H1 (cell line): ENCODE measurements at regions not wholly inside any gene's neighbourhood (a gene's known extent, or its start where the extent isn't known, plus 50 kb on each side); places are given as distances from the start of the nearest gene placed in this dataset.

Source experiments
- CTCF ChIA-PET: fragments of 300-600 bp; sonication (Branson Sonifier 250); formaldehyde crosslinking; loops from one replicate; lab custom pipeline; 2021; ENCODE audit not compliant: partially characterized antibody; lab: Charles Lee
- POLR2A ChIA-PET: fragments of 300-600 bp; sonication (Branson Sonifier 250); formaldehyde crosslinking; loops from one replicate; lab custom pipeline; 2021; ENCODE audit warnings: inconsistent platforms; ENCODE audit not compliant: partially characterized antibody; lab: Charles Lee
- DNase-seq, 2 experiments: peaks; one replicate each; pipeline versions ENCODE4 v3.0.0 to v3.0.0-alpha.2; 2010 to 2022; ENCODE audit warnings: low spot score in 2 of 2, low read depth in 1 of 2, mixed read lengths in 1 of 2
- FAIRE-seq: peaks from 2 replicates; lab custom pipeline; 2011; peaks lifted over from hg19 to GRCh38; lab: Jason Lieb, UNC
- H2AFZ ChIP-seq: 2 replicates; pipeline ENCODE4 v1.8.1; 2012; ENCODE audit warnings: low read length, inconsistent platforms
- H2AK5ac ChIP-seq: 2 replicates; pipeline ENCODE4 v1.6.1; 2013; ENCODE audit warnings: low read depth, low read length
- H2BK120ac ChIP-seq: replicated peaks from 2 replicates; pipeline ENCODE3; 2013; ENCODE audit warnings: low read depth, low read length, inconsistent platforms
- H2BK12ac ChIP-seq: 2 replicates; pipeline ENCODE4 v1.6.1; 2013; ENCODE audit warnings: low read depth, low read length
- H2BK15ac ChIP-seq: 2 replicates; pipeline ENCODE4 v1.6.1; 2013; ENCODE audit warnings: low read length
- H2BK20ac ChIP-seq: 2 replicates; pipeline ENCODE4 v1.6.1; 2013; ENCODE audit warnings: low read length
- H2BK5ac ChIP-seq: 2 replicates; pipeline ENCODE4 v1.6.1; 2013; ENCODE audit warnings: low read depth, low read length
- H3K14ac ChIP-seq: 2 replicates; pipeline ENCODE4 v1.6.1; 2013; ENCODE audit warnings: inconsistent platforms; ENCODE audit not compliant: insufficient read length
- H3K18ac ChIP-seq: 2 replicates; pipeline ENCODE4 v1.6.1; 2013; ENCODE audit warnings: low read length; ENCODE audit errors: extremely low read depth
- H3K23ac ChIP-seq: 2 replicates; pipeline ENCODE4 v1.6.1; 2013; ENCODE audit warnings: inconsistent platforms; ENCODE audit not compliant: insufficient read length
- H3K23me2 ChIP-seq: 2 replicates; pipeline ENCODE4 v1.6.1; 2013; ENCODE audit warnings: low read depth, low read length
- H3K27ac ChIP-seq: 2 replicates; pipeline ENCODE4 v1.6.1; 2011; ENCODE audit warnings: low read depth, low read length, inconsistent platforms
- H3K27me3 ChIP-seq, 4 experiments: replicated peaks in 1 of 4; 1 replicate in 1 of 4; 2 replicates in 3 of 4; pipeline versions ENCODE4 v1.6.1 to v1.8.1; 2011 to 2013; ENCODE audit warnings: low read length in 3 of 4, mild to moderate bottlenecking in 3 of 4, inconsistent platforms in 2 of 4, mixed read lengths in 2 of 4, moderate library complexity in 1 of 4; ENCODE audit not compliant: control insufficient read depth in 3 of 4, insufficient read depth in 3 of 4; ENCODE audit errors: extremely low read depth in 1 of 4
- H3K36me3 ChIP-seq, 4 experiments: 2 replicates each; pipeline versions ENCODE4 v1.6.1 to v1.8.1; 2011 to 2013; ENCODE audit warnings: mild to moderate bottlenecking in 4 of 4, low read length in 3 of 4, moderate library complexity in 2 of 4, control low read depth in 1 of 4, inconsistent platforms in 1 of 4; ENCODE audit not compliant: insufficient read depth in 4 of 4, control insufficient read depth in 2 of 4
- H3K4ac ChIP-seq: replicated peaks from 2 replicates; pipeline ENCODE3; 2013; ENCODE audit warnings: low read length, low read depth, mixed read lengths, inconsistent platforms; ENCODE audit not compliant: insufficient read length
- H3K4me1 ChIP-seq, 4 experiments: replicated peaks in 1 of 4; 1 replicate in 1 of 4; 2 replicates in 3 of 4; pipeline versions ENCODE4 v1.6.1 to v1.8.1; 2011 to 2013; ENCODE audit warnings: low read length in 3 of 4, inconsistent platforms in 2 of 4, mixed read lengths in 1 of 4; ENCODE audit not compliant: insufficient read depth in 4 of 4, control insufficient read depth in 3 of 4
- H3K4me2 ChIP-seq, 2 experiments: 2 replicates each; pipeline versions ENCODE4 v1.6.1 to v1.8.1; 2011 to 2013; ENCODE audit warnings: low read depth in 2 of 2, low read length in 2 of 2, control low read depth in 1 of 2, inconsistent platforms in 1 of 2, mild to moderate bottlenecking in 1 of 2; ENCODE audit not compliant: insufficient read depth in 1 of 2
- H3K4me3 ChIP-seq, 4 experiments: fragments of 200-600, 300-600 bp in 1 of 4; sonication (generic), shearing (Covaris generic), sonication (Bioruptor Twin) in 1 of 4; 2 replicates each; pipeline versions ENCODE4 v1.5.1 to v1.8.1; 2011 to 2016; ENCODE audit warnings: low read length in 4 of 4, low read depth in 3 of 4, control low read depth in 2 of 4, inconsistent platforms in 2 of 4, mild to moderate bottlenecking in 2 of 4, mixed read lengths in 1 of 4, moderate library complexity in 1 of 4; ENCODE audit not compliant: insufficient read depth in 2 of 4; ENCODE audit errors: extremely low read depth in 1 of 4
- H3K56ac ChIP-seq: replicated peaks from 2 replicates; pipeline ENCODE3; 2013; ENCODE audit warnings: low read depth, mild to moderate bottlenecking, mixed read lengths, low read length, inconsistent platforms; ENCODE audit not compliant: insufficient read length
- H3K79me1 ChIP-seq: 2 replicates; pipeline ENCODE4 v1.6.1; 2013; ENCODE audit warnings: low read depth, low read length, control low read depth
- H3K79me2 ChIP-seq, 2 experiments: 2 replicates each; pipeline versions ENCODE4 v1.6.1 to v1.8.1; 2012 to 2013; ENCODE audit warnings: low read length in 2 of 2, mild to moderate bottlenecking in 2 of 2, inconsistent platforms in 1 of 2; ENCODE audit not compliant: insufficient read depth in 2 of 2, control insufficient read depth in 1 of 2
- H3K9ac ChIP-seq, 4 experiments: replicated peaks in 1 of 4; 1 replicate in 1 of 4; 2 replicates in 3 of 4; pipeline versions ENCODE4 v1.6.1 to v1.8.1; 2011 to 2013; ENCODE audit warnings: low read depth in 3 of 4, low read length in 3 of 4, control low read depth in 2 of 4, mild to moderate bottlenecking in 2 of 4, moderate library complexity in 2 of 4, inconsistent platforms in 1 of 4; ENCODE audit errors: extremely low read depth in 1 of 4
- H3K9me3 ChIP-seq, 2 experiments: 2 replicates each; pipeline versions ENCODE4 v1.6.1 to v1.8.1; 2012 to 2013; ENCODE audit warnings: mild to moderate bottlenecking in 2 of 2, moderate library complexity in 2 of 2, control low read depth in 1 of 2, inconsistent platforms in 1 of 2, low read depth in 1 of 2, low read length in 1 of 2, mixed read lengths in 1 of 2; ENCODE audit not compliant: insufficient read depth in 2 of 2
- H4K20me1 ChIP-seq, 2 experiments: replicated peaks in 1 of 2; 2 replicates each; pipeline versions ENCODE3 to v1.8.1; 2011 to 2013; ENCODE audit warnings: inconsistent platforms in 2 of 2, low read length in 2 of 2, mild to moderate bottlenecking in 1 of 2; ENCODE audit not compliant: insufficient read depth in 2 of 2, control insufficient read depth in 1 of 2
- H4K5ac ChIP-seq: 2 replicates; pipeline ENCODE4 v1.6.1; 2013; ENCODE audit warnings: low read length, low read depth, mixed read lengths, inconsistent platforms; ENCODE audit not compliant: insufficient read length
- H4K8ac ChIP-seq: 2 replicates; pipeline ENCODE4 v1.8.0; 2013; ENCODE audit warnings: mild to moderate bottlenecking, moderate library complexity, low read length, inconsistent platforms; ENCODE audit not compliant: insufficient read depth; ENCODE audit errors: extremely low read depth
- H4K91ac ChIP-seq: replicated peaks from 2 replicates; pipeline ENCODE3; 2013; ENCODE audit warnings: low read length, mixed read lengths, inconsistent platforms; ENCODE audit not compliant: insufficient read length
- ATF3 ChIP-seq: IDR thresholded peaks from 2 replicates; pipeline ENCODE4 v1.6.1; 2011; ENCODE audit warnings: low read depth, mild to moderate bottlenecking, low read length; ENCODE audit not compliant: insufficient read depth
- CREB1 ChIP-seq: IDR thresholded peaks from 2 replicates; pipeline ENCODE4 v1.6.1; 2012; ENCODE audit warnings: inconsistent platforms
- GABPA ChIP-seq: IDR thresholded peaks from 2 replicates; pipeline ENCODE4 v1.6.1; 2011; ENCODE audit warnings: mild to moderate bottlenecking, low read length, moderate library complexity, borderline replicate concordance; ENCODE audit not compliant: insufficient read depth
- HDAC2 ChIP-seq, 2 experiments: fragments of 300-600 bp in 1 of 2; sonication (generic) in 1 of 2; IDR thresholded peaks; 2 replicates each; pipeline ENCODE4 v1.6.1; 2011 to 2012; ENCODE audit warnings: low read depth in 2 of 2, low read length in 2 of 2, mild to moderate bottlenecking in 2 of 2, moderate library complexity in 2 of 2, borderline replicate concordance in 1 of 2, inconsistent platforms in 1 of 2
- RNF2 ChIP-seq: fragments of 200-900, 300-1000 bp; sonication (generic); IDR thresholded peaks from 2 replicates; pipeline ENCODE4 v1.7.1; 2016; ENCODE audit warnings: borderline replicate concordance, low read depth, mild to moderate bottlenecking, antibody characterized with exemption, low read length; ENCODE audit not compliant: poor library complexity, severe bottlenecking; ENCODE audit errors: missing control alignments
- YY1 ChIP-seq: IDR thresholded peaks from 2 replicates; pipeline ENCODE4 v1.6.1; 2011; ENCODE audit warnings: low read depth, mild to moderate bottlenecking, low read length
- WGBS, 2 experiments: shearing (Covaris generic) in 1 of 2; methylation state at CpG; one replicate each; pipeline versions ENCODE4 v1.1.6 to v1.1.7; 2013 to 2015; ENCODE audit warnings: low lambda C conversion rate in 2 of 2, mixed read lengths in 2 of 2, inconsistent platforms in 1 of 2, low coverage in 1 of 2, missing lambda C conversion rate in 1 of 2; ENCODE audit not compliant: insufficient replicate concordance in 2 of 2, insufficient coverage in 1 of 2, insufficient read length in 1 of 2; ENCODE audit errors: extremely low coverage in 1 of 2, missing lambda C conversion rate in 1 of 2; 5-methylcytosine and 5-hydroxymethylcytosine counted together

- Histone ChIP-seq H4K91ac (no peak overlapping the region), H2AFZ (no peak overlapping the region), H3K23me2 (no peaks in the 10 kb centered on the region), H3K4ac (no peak overlapping the region), H2BK120ac (no peak overlapping the region), H3K14ac (no peak overlapping the region), H3K56ac (no peak overlapping the region), H3K9me3 (no peaks in the 10 kb centered on the region; a peak in 1 of 4 replicates), H3K27me3 (no peaks in the 10 kb centered on the region), H2BK20ac (no peak overlapping the region), H3K4me2 (no peak overlapping the region), H3K4me1 (no peaks in the 10 kb centered on the region; a peak in 1 of 7 replicates), H3K27ac (no peak overlapping the region), H3K79me1 (no peaks in the 10 kb centered on the region), H2BK15ac (no peak overlapping the region), H4K20me1 (no peaks in the 10 kb centered on the region), H3K36me3 (no peaks in the 10 kb centered on the region), H3K4me3 (no peak overlapping the region), H4K5ac (no peak overlapping the region), H3K18ac (no peak overlapping the region), H2BK12ac (0 out of 2 replicates have a peak overlapping the region, but pooled peaks have one; percentile 39), H4K8ac (no peak overlapping the region), H3K79me2 (no peaks in the 10 kb centered on the region), H2AK5ac (no peak overlapping the region), H3K23ac (no peak overlapping the region), H2BK5ac (no peak overlapping the region), H3K9ac (no peak overlapping the region)
- 85% methylated on average over 14 of the region's 14 CpGs; no CpG with 5 or more reads in 1 of the 2 experiments for WGBS, 2 experiments
- POLR2A ChIA-PET: no interaction called here
- CTCF ChIA-PET: interaction anchor here (0.7 kb wide), 1 partner anchor 362 kb away, joined by 3 read pairs; no protein-coding TSS in a partner anchor
- FAIRE-seq (no peak), DNase-seq (no peak)
- TF ChIP-seq HDAC2 (IDR thresholded peaks at IDR 0.05; ENCODE audit: borderline replicate concordance in 1 of 2, low read depth in 2 of 2, low read length in 2 of 2) (no peak), ATF3 (no peak), RNF2 (no peak), GABPA (no peak), YY1 (no peak), CREB1 (no peak)
Measured at GRCh38 chr10:125266541-125266940, 106.2 kb upstream of the CTBP2 start.
